GM23338 (cell line): ENCODE measurements at regions not wholly inside any gene's neighbourhood (a gene's known extent, or its start where the extent isn't known, plus 50 kb on each side); places are given as distances from the start of the nearest gene placed in this dataset.

ENCODE experiments used
- EZH2 ChIP-seq: fragments of 200-600 bp; sonication (generic); IDR thresholded peaks from one replicate; pipeline ENCODE4 v1.8.0; 2017; ENCODE audit warnings: antibody characterized with exemption, mild to moderate bottlenecking, low read depth; ENCODE audit not compliant: unreplicated experiment
- EZH2phosphoT487 ChIP-seq: fragments of 200-600 bp; sonication (generic); IDR thresholded peaks from one replicate; pipeline ENCODE4 v1.8.1; 2018; ENCODE audit warnings: antibody characterized with exemption; ENCODE audit not compliant: unreplicated experiment
- JUNB ChIP-seq: IDR thresholded peaks from one replicate; pipeline ENCODE4 v1.6.1; 2016; ENCODE audit warnings: antibody characterized with exemption; ENCODE audit not compliant: unreplicated experiment
- POLR2AphosphoS5 ChIP-seq: IDR thresholded peaks from 2 replicates; pipeline ENCODE4 v1.6.1; 2016; ENCODE audit warnings: antibody characterized with exemption, low read depth
- ZNF114 ChIP-seq: fragments of 250-450 bp; sonication (Bioruptor Pico); IDR thresholded peaks from 2 replicates; pipeline ENCODE4 v1.5.0; 2020; ENCODE audit warnings: mild to moderate bottlenecking, moderate library complexity
- ZNF331 ChIP-seq: fragments of 250-450 bp; sonication (Bioruptor Pico); IDR thresholded peaks from 2 replicates; pipeline ENCODE4 v1.5.0; 2020; ENCODE audit warnings: low read depth, mild to moderate bottlenecking, moderate library complexity
- TF ChIP-seq, protein P1 (sequence below), 2 experiments: fragments of 200-600 bp in 1 of 2; sonication (generic) in 1 of 2; conservative IDR thresholded peaks; 2 replicates each; pipeline versions ENCODE4 v1.5.1 to v1.6.1; 2016 to 2017; ENCODE audit warnings: antibody characterized with exemption in 2 of 2, low read depth in 2 of 2, mild to moderate bottlenecking in 2 of 2, moderate library complexity in 1 of 2
- TF ChIP-seq, protein P2 (sequence below): IDR thresholded peaks from one replicate; pipeline ENCODE4 v1.6.1; 2018; ENCODE audit warnings: antibody characterized with exemption; ENCODE audit not compliant: unreplicated experiment
- TF ChIP-seq, protein P3 (sequence below): IDR thresholded peaks from 2 replicates; pipeline ENCODE4 v1.6.1; 2016; ENCODE audit warnings: antibody characterized with exemption

DNA sequence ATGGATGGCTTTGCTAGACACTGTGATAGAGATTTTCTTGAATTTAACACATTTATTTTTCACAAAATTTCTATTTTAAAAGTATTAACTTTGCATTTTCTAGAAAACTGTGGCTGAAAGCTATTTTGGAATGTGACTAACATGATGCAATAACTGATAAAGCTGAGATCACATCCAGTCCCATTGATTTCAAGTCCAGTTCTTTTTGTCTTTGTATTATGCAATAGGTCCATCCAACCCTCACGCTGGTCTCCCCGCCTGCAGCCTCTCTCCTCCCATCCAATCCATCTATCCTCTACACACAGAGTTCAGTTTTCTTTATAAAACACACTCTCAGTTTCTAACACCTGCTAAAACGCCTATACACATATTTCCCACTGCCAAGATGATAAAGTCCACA, 178.8 kb downstream of the CNTN3 start:
- TF ChIP-seq, protein P1, sequence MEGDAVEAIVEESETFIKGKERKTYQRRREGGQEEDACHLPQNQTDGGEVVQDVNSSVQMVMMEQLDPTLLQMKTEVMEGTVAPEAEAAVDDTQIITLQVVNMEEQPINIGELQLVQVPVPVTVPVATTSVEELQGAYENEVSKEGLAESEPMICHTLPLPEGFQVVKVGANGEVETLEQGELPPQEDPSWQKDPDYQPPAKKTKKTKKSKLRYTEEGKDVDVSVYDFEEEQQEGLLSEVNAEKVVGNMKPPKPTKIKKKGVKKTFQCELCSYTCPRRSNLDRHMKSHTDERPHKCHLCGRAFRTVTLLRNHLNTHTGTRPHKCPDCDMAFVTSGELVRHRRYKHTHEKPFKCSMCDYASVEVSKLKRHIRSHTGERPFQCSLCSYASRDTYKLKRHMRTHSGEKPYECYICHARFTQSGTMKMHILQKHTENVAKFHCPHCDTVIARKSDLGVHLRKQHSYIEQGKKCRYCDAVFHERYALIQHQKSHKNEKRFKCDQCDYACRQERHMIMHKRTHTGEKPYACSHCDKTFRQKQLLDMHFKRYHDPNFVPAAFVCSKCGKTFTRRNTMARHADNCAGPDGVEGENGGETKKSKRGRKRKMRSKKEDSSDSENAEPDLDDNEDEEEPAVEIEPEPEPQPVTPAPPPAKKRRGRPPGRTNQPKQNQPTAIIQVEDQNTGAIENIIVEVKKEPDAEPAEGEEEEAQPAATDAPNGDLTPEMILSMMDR (conservative IDR thresholded peaks at IDR 0.05; ENCODE audit: low read depth in 2 of 2), result no peak
- TF ChIP-seq, protein P2, sequence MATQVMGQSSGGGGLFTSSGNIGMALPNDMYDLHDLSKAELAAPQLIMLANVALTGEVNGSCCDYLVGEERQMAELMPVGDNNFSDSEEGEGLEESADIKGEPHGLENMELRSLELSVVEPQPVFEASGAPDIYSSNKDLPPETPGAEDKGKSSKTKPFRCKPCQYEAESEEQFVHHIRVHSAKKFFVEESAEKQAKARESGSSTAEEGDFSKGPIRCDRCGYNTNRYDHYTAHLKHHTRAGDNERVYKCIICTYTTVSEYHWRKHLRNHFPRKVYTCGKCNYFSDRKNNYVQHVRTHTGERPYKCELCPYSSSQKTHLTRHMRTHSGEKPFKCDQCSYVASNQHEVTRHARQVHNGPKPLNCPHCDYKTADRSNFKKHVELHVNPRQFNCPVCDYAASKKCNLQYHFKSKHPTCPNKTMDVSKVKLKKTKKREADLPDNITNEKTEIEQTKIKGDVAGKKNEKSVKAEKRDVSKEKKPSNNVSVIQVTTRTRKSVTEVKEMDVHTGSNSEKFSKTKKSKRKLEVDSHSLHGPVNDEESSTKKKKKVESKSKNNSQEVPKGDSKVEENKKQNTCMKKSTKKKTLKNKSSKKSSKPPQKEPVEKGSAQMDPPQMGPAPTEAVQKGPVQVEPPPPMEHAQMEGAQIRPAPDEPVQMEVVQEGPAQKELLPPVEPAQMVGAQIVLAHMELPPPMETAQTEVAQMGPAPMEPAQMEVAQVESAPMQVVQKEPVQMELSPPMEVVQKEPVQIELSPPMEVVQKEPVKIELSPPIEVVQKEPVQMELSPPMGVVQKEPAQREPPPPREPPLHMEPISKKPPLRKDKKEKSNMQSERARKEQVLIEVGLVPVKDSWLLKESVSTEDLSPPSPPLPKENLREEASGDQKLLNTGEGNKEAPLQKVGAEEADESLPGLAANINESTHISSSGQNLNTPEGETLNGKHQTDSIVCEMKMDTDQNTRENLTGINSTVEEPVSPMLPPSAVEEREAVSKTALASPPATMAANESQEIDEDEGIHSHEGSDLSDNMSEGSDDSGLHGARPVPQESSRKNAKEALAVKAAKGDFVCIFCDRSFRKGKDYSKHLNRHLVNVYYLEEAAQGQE, result no peak
- TF ChIP-seq POLR2AphosphoS5, result no peak
- TF ChIP-seq EZH2, result no peak
- TF ChIP-seq, protein P3, sequence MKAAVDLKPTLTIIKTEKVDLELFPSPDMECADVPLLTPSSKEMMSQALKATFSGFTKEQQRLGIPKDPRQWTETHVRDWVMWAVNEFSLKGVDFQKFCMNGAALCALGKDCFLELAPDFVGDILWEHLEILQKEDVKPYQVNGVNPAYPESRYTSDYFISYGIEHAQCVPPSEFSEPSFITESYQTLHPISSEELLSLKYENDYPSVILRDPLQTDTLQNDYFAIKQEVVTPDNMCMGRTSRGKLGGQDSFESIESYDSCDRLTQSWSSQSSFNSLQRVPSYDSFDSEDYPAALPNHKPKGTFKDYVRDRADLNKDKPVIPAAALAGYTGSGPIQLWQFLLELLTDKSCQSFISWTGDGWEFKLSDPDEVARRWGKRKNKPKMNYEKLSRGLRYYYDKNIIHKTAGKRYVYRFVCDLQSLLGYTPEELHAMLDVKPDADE, result no peak
- TF ChIP-seq ZNF114 (CRISPR knock-in tag), result no peak
- TF ChIP-seq EZH2phosphoT487, result no peak
- no peak for TF ChIP-seq ZNF331 (CRISPR knock-in tag)
- TF ChIP-seq JUNB, result no peak
